H1 (cell line): ENCODE measurements at regions not wholly inside any gene's neighbourhood (a gene's known extent, or its start where the extent isn't known, plus 50 kb on each side); places are given as distances from the start of the nearest gene placed in this dataset.
"Not testable (repeated sequence)": the region's sequence is repeated elsewhere in the genome, so short reads cannot be mapped to it uniquely, and the experiment has no call there.

Source experiments
- BRCA1 ChIP-seq: IDR thresholded peaks from 2 replicates; pipeline ENCODE4 v1.6.1; 2012; ENCODE audit warnings: low read depth, low read length, improper control_type of control experiment
- EP300 ChIP-seq, 2 experiments: IDR thresholded peaks; 1 replicate in 1 of 2; 2 replicates in 1 of 2; pipeline ENCODE4 v1.6.1; 2011 to 2012; ENCODE audit warnings: low read depth in 2 of 2, low read length in 2 of 2, mild to moderate bottlenecking in 2 of 2, borderline replicate concordance in 1 of 2, inconsistent platforms in 1 of 2, moderate library complexity in 1 of 2
- EZH2 ChIP-seq: fragments of 200-600 bp; sonication (generic); IDR thresholded peaks from 2 replicates; pipeline ENCODE4 v1.7.1; 2012; ENCODE audit warnings: low read depth, mild to moderate bottlenecking, moderate library complexity, low read length, inconsistent platforms; ENCODE audit not compliant: severe bottlenecking
- POLR2A ChIP-seq, 2 experiments: IDR thresholded peaks; 1 replicate in 1 of 2; 2 replicates in 1 of 2; pipeline ENCODE4 v1.6.1; 2011; ENCODE audit warnings: low read depth in 2 of 2, low read length in 2 of 2, mild to moderate bottlenecking in 2 of 2; ENCODE audit errors: control extremely low read depth in 1 of 2
- POLR2AphosphoS5 ChIP-seq: IDR thresholded peaks from 2 replicates; pipeline ENCODE4 v1.6.1; 2011; ENCODE audit warnings: low read depth, low read length
- RBBP5 ChIP-seq: IDR thresholded peaks from 2 replicates; pipeline ENCODE4 v1.7.1; 2012; ENCODE audit warnings: low read depth, mild to moderate bottlenecking, inconsistent platforms, low read length, moderate library complexity, borderline replicate concordance
- SP4 ChIP-seq: IDR thresholded peaks from 2 replicates; pipeline ENCODE4 v1.6.1; 2012; ENCODE audit warnings: low read length, inconsistent platforms
- ZNF274 ChIP-seq: IDR thresholded peaks from 2 replicates; pipeline ENCODE4 v1.7.0; 2012; ENCODE audit warnings: low read length, borderline replicate concordance; ENCODE audit errors: extremely low read depth
- TF ChIP-seq, protein P1 (sequence below), 3 experiments: IDR thresholded peaks; 1 replicate in 2 of 3; 2 replicates in 1 of 3; pipeline versions ENCODE4 v1.5.1 to v1.6.1; 2011; ENCODE audit warnings: low read length in 3 of 3, mild to moderate bottlenecking in 3 of 3, inconsistent platforms in 2 of 3, low read depth in 1 of 3, moderate library complexity in 1 of 3; ENCODE audit not compliant: insufficient read depth in 1 of 3; ENCODE audit errors: control extremely low read depth in 1 of 3

DNA sequence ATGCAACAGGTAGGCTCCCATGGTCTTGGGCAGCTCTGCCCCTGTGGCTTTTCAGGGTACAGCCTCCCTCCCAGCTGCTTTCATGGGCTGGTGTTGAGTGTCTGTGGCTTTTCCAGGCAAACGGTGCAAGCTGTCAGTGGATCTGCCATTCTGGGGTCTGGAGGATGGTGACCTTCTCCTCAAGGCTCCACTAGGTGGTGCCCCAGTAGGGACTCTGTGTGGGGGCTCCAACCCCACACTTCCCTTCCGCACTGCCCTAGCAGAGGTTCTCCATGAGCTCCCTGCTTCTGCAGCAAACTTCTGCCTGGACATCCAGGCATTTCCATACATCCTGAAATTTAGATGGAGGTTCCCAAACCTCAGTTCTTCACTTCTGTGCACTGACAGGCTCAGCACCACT, 229.8 kb upstream of the TNC start:
- TF ChIP-seq, protein P1, sequence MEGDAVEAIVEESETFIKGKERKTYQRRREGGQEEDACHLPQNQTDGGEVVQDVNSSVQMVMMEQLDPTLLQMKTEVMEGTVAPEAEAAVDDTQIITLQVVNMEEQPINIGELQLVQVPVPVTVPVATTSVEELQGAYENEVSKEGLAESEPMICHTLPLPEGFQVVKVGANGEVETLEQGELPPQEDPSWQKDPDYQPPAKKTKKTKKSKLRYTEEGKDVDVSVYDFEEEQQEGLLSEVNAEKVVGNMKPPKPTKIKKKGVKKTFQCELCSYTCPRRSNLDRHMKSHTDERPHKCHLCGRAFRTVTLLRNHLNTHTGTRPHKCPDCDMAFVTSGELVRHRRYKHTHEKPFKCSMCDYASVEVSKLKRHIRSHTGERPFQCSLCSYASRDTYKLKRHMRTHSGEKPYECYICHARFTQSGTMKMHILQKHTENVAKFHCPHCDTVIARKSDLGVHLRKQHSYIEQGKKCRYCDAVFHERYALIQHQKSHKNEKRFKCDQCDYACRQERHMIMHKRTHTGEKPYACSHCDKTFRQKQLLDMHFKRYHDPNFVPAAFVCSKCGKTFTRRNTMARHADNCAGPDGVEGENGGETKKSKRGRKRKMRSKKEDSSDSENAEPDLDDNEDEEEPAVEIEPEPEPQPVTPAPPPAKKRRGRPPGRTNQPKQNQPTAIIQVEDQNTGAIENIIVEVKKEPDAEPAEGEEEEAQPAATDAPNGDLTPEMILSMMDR (IDR thresholded peaks at IDR 0.05; ENCODE audit: control extremely low read depth in 1 of 3, insufficient read depth in 1 of 3, low read depth in 1 of 3, low read length in 3 of 3), result peak; percentile 26 to 29 (median 28); a peak in 3 of 4 replicates
- not testable (repeated sequence) for TF ChIP-seq POLR2A (IDR thresholded peaks at IDR 0.05; ENCODE audit: control extremely low read depth in 1 of 2, low read depth in 2 of 2, low read length in 2 of 2); EZH2; RBBP5; BRCA1; POLR2AphosphoS5; EP300 (IDR thresholded peaks at IDR 0.05; ENCODE audit: borderline replicate concordance in 1 of 2, low read depth in 2 of 2, low read length in 2 of 2); SP4; ZNF274
